Fibroblast of gingiva (primary cell): ENCODE measurements at regions not wholly inside any gene's neighbourhood (a gene's known extent, or its start where the extent isn't known, plus 50 kb on each side); places are given as distances from the start of the nearest gene placed in this dataset.

ENCODE experiments used
- DNase-seq: peaks from one replicate; pipeline ENCODE4 v3.0.0-alpha.2; 2011; ENCODE audit warnings: low read depth

DNA sequence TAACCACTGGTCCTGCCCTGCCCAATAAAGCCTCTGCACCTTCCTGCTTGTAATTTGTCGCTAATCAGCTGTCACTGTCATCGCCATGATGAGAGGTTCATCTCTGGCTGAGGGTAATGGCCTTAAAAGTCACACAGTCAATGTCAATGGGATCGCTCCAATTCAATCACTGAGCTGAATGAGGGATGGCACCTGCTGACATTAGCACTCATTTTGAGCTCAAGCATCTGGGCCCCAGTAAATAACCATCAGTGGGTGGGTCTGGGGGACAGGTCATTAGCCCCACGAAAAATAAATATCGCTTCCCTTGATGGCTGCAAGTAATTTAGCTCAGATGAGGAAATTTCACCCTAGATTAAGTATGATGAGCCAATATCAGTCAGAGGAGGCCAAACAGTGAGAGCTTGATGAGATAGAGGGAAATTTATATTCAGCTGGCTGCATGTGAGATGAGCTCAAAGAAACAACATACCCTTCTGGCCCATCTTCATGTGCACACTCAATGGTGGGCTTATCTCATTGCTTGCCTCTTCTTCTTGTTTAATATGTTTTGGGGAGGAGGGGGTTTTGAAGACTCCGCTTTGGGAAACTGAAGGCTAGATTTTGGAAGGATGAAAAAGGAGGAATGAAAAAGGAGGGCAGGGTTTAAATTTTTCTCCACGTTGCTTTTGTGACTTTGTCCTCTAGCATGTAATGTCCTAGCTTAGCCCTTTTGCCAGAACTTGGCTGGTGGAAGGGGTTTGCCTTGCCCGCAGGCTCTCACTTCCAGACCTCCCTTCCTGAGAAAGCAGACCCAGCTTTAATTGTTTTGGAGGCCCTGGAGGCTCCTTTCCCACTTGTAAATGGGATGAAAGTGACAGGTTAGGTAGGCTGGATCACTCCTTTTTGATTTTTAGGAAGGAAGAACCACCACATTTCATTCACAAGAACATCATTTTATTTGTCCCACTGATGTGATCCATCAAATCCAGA lies 84.8 kb upstream of the PAQR3 start:
- DNase-seq = no peak

GRCh38 chr4:79022529-79022928 lies 83.3 kb upstream of the PAQR3 start:
- DNase-seq = no peak

- no peak for DNase-seq
These were observed 78.2 kb upstream of the PAQR3 start for GRCh38 chr4:79017481-79017880.

DNA sequence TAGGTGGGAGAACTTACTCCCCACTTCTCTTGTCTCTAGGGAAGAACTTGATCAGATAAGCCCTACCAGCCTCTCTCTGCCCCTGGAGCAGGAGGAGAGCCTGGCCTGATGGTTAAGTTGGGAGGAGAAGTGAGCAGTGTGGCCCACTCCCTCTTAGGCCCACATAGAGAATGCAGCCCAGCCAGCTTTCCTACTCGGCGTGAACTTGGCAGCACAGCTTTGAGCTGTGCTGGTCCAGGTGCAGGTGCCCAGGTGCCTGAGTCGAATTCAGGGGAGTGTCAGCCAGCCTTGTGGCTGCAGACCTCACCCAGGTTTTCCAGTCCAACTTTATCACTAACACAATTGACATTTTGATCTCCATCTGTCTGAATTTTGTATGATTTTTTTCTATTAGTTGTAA lies 77.6 kb upstream of the PAQR3 start:
- no peak for DNase-seq

- no peak for DNase-seq
These were observed 76.2 kb upstream of the PAQR3 start for GRCh38 chr4:79015411-79015810.

GRCh38 chr4:79014230-79014629 lies 75.0 kb upstream of the PAQR3 start:
- DNase-seq = no peak

DNA sequence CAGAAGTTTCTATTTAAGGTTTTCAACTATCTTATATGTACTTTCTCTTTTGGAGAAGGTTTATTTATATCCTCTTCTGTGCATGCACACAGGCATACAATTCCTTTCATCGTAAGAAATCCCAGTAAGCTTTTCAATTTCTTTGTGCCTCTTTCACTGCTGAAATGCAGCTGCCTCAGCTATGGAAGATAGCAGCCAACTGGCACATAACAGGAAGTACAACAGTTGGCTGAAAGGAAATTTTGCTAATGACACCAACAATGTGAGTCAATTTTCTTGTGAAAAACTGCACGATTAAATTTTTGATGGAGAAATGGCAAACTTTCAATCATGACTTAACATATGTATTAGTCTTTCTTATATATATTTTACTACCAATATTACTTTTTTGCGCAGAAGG lies 74.5 kb upstream of the PAQR3 start:
- no peak for DNase-seq

DNA sequence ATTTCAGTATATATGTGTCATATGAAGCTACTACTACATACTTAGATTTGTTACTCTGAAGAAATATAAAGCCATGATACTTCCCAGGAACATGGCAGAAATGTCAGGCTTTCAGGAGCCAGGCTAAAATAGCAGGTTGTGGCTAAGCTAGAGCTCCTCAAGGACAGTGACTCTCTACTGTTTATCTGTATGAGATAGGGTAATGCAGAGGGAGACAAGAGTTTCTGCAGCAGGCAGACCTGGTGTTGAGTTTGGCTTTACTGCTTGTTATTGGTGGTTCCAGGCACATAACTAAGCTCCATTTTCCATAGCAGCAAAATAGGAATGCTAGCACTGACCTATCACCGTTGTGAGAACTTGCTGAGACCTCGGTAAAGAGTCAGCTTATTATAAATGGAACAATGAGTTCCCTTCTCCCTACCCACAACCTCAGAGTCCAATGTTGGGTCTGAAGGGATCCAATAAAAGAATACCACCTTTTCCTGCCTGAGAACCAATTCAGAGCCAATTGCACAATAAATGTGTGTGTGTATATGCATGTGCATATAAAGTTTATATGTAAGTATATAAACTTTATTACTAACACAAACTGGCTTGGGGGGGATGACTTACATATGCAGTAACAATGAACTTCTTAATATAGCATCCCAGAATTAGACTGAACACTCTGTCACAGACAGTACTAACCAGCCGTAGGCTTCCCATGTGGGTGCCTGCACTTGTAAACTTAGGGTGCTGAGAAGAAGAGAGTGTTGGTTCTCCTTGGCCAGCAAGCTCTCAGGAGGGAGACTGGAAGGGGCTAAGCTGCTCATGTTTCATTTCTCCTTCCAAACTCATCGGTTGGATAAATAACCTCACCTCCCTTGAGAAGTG lies 51.9 kb upstream of the PAQR3 start:
- DNase-seq = no peak

- no peak for DNase-seq
These were observed 50.5 kb upstream of the PAQR3 start for GRCh38 chr4:78989697-78990270.
